ENCODE measurements at regions not wholly inside any gene's neighbourhood (a gene's known extent, or its start where the extent isn't known, plus 50 kb on each side); places are given as distances from the start of the nearest gene placed in this dataset.
"Not testable (repeated sequence)": the region's sequence is repeated elsewhere in the genome, so short reads cannot be mapped to it uniquely, and the experiment has no call there.

DNA sequence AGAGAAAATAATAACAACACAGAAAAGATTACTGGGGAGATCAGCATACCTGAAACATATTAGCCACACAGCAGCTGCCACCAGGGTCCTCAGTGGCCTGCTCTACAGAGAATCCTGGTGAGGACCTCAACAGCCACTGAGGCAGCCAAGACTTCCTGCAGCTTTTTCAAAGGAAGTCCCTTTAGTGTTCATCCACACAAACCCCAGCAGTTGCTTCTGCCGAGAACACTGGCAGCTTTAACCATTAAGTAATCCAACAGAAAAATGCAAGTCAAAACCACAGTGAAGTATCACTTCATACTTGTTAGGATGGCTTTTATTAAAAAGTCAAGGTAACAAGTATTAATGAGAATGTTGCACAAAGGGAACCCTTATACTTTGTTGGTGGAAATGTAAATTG, 542.0 kb upstream of the GCFC2 start:
- DNase-seq: no peak

GRCh38 chr2:76251342-76251741, 540.6 kb upstream of the GCFC2 start:
- DNase-seq: no peak

DNA sequence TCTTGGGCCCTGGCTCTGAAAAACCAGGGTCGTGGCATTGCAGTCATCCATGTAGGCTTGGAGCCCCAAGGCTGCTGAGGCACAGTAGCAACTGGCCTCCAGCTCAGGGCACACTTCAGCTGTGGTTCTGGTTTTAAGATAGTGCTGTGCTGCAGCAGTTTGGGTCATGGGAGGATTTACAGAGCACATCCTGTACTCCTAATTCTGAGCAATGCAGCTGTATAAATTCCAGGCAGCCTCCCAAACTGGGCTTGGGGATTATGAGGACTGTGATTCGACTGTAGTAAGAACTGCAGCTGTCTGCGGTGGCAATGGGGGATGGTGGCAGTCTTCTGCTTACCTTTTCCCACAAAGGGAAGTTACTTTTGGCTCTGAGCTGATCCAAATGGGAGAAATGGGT, 536.3 kb upstream of the GCFC2 start:
- no peak for DNase-seq

- no peak for DNase-seq
Observed at GRCh38 chr2:76211991-76212985, 501.6 kb upstream of the GCFC2 start.

DNA sequence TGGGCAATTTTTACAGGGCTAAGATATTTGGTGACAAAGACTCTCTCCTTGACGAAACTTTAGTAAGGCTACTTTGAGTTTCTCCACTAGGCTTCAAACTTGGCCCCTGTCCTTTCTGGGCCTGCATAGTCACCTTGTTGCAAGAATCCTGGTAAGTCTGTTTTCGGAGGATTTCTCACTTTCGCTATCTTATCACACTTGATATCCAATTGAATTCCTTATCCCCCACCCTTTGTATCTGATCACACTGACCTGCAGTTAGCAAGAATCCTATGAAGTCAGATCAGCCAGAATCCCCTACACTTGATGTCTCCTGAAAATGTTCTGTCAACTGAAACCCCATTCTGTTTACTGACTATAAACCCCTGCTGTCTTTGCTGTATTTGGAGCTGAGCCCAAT, 499.8 kb upstream of the GCFC2 start:
- DNase-seq: no peak

DNA sequence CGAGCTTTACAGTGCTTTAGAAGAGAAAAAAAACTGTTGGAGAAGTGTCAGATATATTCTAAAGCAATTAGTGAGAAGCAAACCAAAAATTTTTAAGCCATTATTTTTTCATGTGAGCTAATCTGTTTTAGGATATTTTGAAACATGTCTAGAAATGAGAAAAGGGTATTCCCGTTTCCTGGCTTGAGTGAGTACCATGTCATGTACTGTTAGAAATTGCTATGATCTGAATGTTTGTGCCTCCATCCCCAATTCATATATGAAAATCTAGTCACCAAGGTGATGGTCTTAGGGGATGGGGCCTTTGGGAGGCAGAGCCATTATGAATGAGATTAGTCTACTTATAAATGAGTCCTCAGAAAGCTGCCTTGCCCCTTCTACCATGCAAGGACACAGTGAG, 493.3 kb upstream of the GCFC2 start:
- DNase-seq: no peak

GRCh38 chr2:76202866-76203265, 492.2 kb upstream of the GCFC2 start:
- DNase-seq: no peak

- peak; percentile 54 to 86 (median 63) for DNase-seq
Observed at GRCh38 chr2:76197842-76198448, 487.2 kb upstream of the GCFC2 start.

GRCh38 chr2:76197428-76197827, 486.7 kb upstream of the GCFC2 start:
- peak in 1 of 3 experiments; percentile 36 for DNase-seq

- DNase-seq: no peak
Observed at GRCh38 chr2:76194031-76194775, 483.5 kb upstream of the GCFC2 start.

- DNase-seq: no peak
Observed at GRCh38 chr2:76193089-76193488, 482.4 kb upstream of the GCFC2 start.

GRCh38 chr2:76188334-76189008, 477.8 kb upstream of the GCFC2 start:
- no peak for DNase-seq

DNA sequence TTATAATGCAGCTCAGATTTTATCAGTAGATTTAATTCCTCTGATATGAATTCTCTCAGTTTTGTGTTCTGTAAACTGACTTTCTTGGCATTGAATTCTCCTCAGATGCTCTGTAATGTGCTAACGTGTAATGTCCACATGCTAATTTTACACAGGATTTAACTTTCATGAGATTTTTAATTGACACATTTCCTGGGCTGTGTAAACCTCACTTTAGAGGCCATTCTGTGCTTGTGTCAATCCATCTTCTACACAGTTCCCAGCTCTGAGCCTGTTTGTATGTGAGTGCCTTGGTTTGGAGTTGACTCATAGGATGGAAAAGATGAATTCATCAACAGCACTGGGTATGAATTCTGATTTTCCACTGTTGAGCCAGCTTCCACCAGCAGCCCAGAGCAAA, 476.7 kb upstream of the GCFC2 start:
- no peak for DNase-seq

DNA sequence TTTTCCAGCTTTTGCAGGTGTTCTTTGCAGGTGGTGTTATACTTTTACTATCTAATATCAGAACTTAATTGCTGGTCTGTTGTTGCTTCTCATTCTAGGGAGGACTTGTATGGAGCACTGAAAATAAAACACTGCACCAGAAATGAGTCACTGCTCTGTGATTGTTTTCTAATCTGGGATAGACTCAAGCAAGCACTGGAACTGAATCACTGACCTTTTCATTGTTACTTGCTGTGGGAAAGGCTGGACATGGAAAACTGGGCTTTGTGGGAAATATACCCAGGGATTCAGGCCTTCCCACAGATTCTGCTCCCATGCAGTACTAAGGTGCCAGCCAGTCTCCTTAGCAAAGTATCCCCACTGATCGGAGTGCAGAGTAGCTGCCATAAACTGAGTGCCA, 470.0 kb upstream of the GCFC2 start:
- no peak for DNase-seq

GRCh38 chr2:76178610-76179009, 467.9 kb upstream of the GCFC2 start:
- DNase-seq: no peak

DNA sequence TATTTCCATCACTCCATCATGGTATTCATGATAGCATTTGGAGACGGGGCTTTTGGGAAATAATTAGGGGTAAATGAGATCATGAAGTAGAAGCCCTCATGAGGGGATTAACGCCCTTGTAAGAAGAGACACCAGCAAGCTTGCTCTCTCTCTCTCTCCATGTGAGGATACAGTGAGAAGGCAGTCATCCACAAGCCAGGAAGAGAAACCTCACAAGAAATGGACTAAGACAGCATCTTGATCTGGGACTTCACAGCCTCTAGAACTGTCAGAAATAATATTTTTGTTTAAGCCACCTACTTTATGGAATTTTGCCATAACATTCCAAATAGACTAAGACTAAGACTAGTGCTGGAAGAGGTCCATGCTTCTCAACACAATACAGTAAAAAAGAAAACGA, 464.6 kb upstream of the GCFC2 start:
- DNase-seq: no peak

GRCh38 chr2:76174505-76174904, 463.8 kb upstream of the GCFC2 start:
- no peak for DNase-seq

DNA sequence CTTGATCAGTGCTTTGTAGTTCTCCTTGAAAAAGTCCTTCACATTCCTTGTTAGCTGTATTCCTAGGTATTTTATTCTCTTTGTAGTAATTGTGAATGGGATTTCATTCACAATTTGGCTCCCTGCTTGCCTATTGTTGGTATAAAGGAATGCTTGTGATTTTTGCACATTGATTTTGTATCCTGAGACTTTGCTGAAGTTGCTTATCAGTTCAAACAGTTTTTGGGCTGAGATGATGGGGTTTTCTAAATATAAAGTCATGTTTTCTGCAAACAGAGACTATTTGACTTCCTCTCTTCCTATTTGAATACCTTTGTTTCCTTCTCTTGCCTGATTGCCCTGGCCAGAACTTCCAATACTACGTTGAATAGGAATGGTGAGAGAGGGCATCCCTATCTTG, 462.5 kb upstream of the GCFC2 start:
- not testable (repeated sequence) for DNase-seq

DNA sequence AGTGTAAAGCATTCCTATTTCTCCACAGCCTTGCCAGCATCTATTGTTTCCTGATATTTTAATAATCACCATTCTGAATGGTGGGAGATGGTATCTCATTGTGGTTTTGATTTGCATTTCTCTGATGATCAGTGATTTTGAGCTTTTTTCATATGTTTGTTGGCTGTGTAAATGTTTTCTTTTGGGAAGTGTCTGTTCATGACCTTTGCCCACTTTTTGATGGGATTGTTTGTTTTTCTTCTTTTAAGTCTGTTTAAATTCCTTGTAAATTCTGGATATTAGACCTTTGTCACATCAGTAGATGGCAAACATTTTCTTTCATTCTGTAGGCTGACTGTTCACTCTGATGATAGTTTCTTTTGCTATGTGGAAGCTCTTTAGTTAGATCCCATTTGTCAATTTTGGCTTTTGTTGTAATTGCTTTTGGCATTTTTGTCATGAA, 461.5 kb upstream of the GCFC2 start:
- not testable (repeated sequence) for DNase-seq

GRCh38 chr2:76170856-76171255, 460.1 kb upstream of the GCFC2 start:
- DNase-seq: no peak

DNA sequence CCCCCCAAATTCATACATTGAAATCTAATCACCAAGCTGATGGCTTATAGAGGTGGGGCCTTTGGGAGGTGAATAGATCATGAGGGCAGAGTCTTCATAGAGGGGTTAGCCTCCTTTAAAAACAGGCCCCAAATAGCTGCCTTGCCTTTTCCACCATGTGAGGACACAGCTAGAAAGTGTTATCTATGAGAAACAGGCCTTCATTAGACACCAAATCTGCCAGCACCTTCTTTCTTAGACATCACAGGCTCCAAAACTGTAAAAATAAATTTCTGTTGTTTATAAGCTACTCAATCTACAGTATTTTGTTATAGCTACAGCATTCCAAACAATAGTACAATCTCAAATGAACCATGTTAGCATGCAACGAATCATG, 459.3 kb upstream of the GCFC2 start:
- no peak for DNase-seq

DNA sequence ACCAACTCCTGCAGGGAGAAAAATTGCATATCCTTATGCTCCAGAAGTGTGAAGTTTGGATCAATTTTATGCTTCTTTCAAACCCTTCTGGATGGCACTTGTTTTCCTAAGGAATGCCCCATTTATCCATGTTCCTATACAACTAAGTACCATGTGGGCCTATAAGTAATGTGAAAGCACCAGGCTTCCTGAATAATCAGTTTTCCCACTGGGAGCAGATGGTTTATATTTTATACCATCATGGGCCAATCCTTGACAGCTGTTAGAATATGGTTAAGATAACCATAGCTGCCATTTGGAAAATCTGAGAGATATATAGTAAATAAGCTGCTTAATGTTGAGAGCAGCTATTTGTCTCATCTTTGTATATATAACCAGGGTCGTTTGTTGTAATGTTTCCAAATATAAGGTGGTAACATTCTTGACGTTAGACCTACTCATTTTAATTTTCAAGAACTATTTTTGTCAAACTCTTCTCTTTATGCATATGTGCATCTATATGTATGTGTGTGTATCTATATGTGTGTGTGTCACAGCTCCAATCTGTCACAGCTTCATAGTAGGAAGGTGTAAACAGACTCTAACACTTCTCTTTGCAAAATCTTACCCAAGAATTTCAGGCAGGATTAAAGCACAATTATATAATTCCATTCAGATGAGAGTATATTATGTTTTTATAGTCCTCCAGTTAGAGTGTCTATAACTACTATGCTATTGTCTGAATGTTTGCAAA, 458.7 kb upstream of the GCFC2 start:
- no peak for DNase-seq

Data from NCI-H1417 (cell line).